ENCODE measurements at regions not wholly inside any gene's neighbourhood (a gene's known extent, or its start where the extent isn't known, plus 50 kb on each side); places are given as distances from the start of the nearest gene placed in this dataset.

DNA sequence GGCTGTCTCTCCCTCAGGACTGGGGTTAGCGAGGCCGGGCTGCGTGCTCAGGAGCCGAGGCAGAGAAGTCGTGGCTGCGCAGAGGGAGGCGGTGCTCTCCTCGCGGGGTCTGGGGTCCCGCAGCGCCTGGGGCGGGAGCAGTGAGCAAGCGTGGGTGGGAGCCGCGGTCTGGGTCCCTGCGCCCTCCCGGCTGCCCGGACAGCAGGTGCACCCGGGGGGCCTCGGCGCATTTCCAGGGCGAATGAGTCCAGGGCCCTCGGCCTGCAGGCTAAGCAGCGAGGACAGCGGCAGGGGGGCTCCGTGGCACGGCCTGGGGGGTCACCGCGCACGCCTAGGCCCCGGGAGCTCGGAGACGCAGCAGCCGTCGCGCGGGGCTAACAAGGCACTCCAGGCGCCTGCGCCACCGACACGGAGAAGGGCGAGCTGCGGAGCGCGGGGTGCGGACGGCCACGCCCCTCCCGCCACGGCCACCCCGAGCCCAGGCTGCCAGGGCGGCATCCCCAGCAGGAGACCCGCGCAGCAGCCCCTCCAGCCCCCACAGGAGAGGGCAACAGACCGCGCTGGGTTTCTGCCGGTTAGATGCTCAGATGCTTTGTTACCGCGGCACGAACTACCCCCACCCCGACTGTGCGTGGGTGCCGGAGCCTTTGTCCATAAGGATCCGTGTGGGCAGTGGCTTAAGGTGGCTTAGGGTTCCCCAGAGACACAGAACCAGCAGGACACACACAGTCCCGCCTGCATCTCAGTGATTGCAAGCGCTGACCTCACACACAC, 117.7 kb upstream of the C14orf180 start:
- Histone ChIP-seq H3K27ac (ENCODE audit: low read depth in 1 of 2, low read length in 2 of 2) (no peak overlapping the region), H3K36me3 (ENCODE audit: control insufficient read depth in 1 of 2, insufficient read depth in 2 of 2, low read length in 1 of 2) (no peaks in the 10 kb centered on the region), H3K4me1 (ENCODE audit: control insufficient read depth in 1 of 2, insufficient read depth in 2 of 2, low read length in 2 of 2) (no peaks in the 10 kb centered on the region), H3K27me3 (ENCODE audit: control insufficient read depth in 1 of 2, insufficient read depth in 2 of 2, low read length in 1 of 2) (no peaks in the 10 kb centered on the region), H3K4me3 (ENCODE audit: low read length in 2 of 2) (no peak overlapping the region), H3K9me3 (ENCODE audit: control insufficient read depth, low read length) (no peaks in the 10 kb centered on the region)
- DNase-seq, result no peak
- 1 to 2% methylated on average over 63 to 66 of the region's 66 CpGs for WGBS, 2 donors
- no peak for ATAC-seq (ENCODE audit: low FRiP score)
- intact Hi-C loops (cut with DNase I), result no loop called here

DNA sequence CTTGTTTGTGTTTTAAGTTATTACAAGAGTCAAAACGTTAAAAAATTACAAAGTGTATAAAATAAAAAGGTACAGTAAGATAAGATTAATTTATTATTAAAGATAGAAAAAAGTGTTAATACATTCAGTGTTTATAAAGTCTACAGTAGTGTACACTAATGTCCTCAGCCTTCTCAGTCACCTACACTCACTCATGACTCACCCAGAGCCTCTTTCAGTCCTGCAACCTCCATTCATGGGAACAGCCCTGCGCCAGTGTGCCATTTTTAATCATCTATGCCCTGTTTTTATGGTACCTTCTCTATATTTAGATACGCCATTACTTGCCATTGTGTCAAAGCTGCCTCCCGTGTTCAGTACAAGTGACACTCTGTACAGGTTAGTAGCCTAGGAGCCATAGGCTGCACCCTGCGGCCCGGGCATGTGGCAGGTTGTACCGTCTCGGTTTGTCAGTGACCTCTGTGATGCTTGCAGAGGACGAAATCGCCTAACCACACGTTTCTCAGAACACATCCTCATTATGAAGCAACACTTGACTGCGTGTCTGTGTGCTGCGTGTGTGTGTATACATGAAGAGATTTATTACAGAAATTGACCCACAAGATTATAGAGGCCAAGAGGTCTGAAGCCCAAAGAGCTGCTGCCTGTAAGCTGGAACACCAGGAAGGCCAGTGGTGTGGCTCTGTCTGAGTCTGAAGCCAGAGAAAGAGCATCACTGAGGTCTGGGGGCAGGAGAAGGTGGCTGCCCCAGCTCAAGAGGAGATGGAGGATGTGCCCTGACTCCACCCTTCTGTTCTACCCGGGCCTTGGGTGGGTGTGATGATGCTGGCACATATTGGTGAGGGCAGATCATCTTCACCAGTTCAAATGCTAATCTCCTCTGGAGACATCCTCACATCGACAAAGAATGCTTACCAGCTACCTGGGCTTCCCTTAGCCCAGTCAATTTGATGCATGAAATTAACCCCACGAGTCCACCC, 116.6 kb upstream of the C14orf180 start:
- 61 to 70% methylated on average over 16 of the region's 16 CpGs for WGBS, 2 donors

DNA sequence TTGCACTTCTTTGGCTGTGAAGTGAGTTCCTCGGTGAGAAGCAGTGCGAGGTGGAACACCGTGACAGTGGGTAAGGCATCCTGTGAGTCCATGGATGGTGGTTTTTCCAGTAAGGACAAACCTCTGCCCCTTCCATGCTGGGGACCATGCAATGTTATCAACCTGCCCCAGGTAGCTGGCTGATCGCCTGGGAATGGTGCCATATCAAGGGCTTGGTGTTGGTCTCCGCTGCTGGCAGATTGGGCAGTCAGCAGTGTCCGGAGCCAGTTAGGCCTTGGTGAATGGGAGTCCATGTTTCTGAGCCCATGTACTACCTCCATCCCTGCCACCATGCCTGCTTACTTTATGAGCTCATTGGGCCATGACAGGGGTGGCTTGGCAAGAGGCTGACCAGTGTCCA, 114.7 kb upstream of the C14orf180 start:
- 88 to 93% methylated on average over 6 of the region's 6 CpGs for WGBS, 2 donors
- H3K27me3 ChIP-seq (ENCODE audit: control insufficient read depth in 1 of 2, insufficient read depth in 2 of 2, low read length in 1 of 2), result no peaks in the 10 kb centered on the region

More for the DNA sequence above, 116.6 kb upstream of the C14orf180 start:
- ATAC-seq (ENCODE audit: low FRiP score), result no peak
- intact Hi-C loops (cut with DNase I), result no loop called here
- no peak for DNase-seq
- H3K4me3 ChIP-seq (ENCODE audit: low read length in 2 of 2), result no peak overlapping the region
- no peak overlapping the region for H3K27ac ChIP-seq (ENCODE audit: low read depth in 1 of 2, low read length in 2 of 2)
- no peaks in the 10 kb centered on the region for H3K4me1 ChIP-seq (ENCODE audit: control insufficient read depth in 1 of 2, insufficient read depth in 2 of 2, low read length in 2 of 2)
- H3K36me3 ChIP-seq (ENCODE audit: control insufficient read depth in 1 of 2, insufficient read depth in 2 of 2, low read length in 1 of 2), result no peaks in the 10 kb centered on the region
- H3K27me3 ChIP-seq (ENCODE audit: control insufficient read depth in 1 of 2, insufficient read depth in 2 of 2, low read length in 1 of 2), result no peaks in the 10 kb centered on the region
- no peaks in the 10 kb centered on the region for H3K9me3 ChIP-seq (ENCODE audit: control insufficient read depth, low read length)

DNA sequence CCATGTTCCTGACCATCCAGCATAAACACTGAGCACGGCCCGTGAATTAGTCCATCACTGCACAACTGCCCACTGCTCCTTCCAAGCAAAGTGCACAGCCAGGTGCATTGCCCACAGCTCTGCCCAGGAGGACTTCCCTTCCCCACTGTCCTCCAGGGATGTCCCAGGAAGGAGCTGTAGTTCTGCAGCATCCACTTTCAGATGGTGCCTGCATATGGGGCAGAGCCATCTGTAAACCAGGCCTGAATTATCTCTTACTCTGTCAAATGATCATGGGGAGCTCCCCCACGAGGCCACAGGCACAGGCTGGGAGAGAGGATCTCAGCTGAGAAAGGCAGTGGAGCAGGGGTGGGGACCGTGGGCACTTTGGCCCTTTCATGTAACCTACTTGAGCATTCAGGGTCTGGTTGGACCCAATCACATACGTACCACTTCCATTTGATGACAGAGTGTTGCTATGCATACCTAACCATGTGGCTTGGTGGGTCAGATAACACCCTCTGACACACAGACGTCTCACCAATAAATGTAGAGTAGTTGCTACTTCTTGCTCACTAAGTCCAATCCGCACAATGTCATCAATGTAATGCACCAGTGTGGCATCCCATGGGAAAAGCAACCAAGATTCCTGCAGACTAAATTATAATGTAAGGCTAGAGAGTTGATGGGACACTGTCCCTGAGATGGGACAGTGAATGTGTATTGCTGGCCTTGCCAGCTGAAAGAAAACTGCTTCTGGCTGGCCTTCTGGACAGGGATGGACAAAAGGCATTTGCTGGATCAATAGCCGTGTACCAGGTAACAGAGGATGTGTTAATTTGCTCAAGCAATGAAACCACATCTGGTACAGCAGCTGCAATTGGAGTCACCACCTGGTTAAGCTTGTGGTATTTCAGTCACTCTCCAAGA, 113.8 kb upstream of the C14orf180 start:
- DNase-seq, result no peak
- no peak overlapping the region for H3K27ac ChIP-seq (ENCODE audit: low read depth in 1 of 2, low read length in 2 of 2)
- H3K27me3 ChIP-seq (ENCODE audit: control insufficient read depth in 1 of 2, insufficient read depth in 2 of 2, low read length in 1 of 2), result no peaks in the 10 kb centered on the region
- no peaks in the 10 kb centered on the region for H3K36me3 ChIP-seq (ENCODE audit: control insufficient read depth in 1 of 2, insufficient read depth in 2 of 2, low read length in 1 of 2)
- H3K9me3 ChIP-seq (ENCODE audit: control insufficient read depth, low read length), result no peaks in the 10 kb centered on the region
- H3K4me3 ChIP-seq (ENCODE audit: low read length in 2 of 2), result no peak overlapping the region
- ATAC-seq (ENCODE audit: low FRiP score), result no peak
- intact Hi-C loops (cut with DNase I), result no loop called here
- WGBS, 2 donors, result 72 to 73% methylated on average over 8 of the region's 8 CpGs
- no peaks in the 10 kb centered on the region for H3K4me1 ChIP-seq (ENCODE audit: control insufficient read depth in 1 of 2, insufficient read depth in 2 of 2, low read length in 2 of 2)

More for the DNA sequence above, 114.7 kb upstream of the C14orf180 start:
- DNase-seq (no peak), ATAC-seq (ENCODE audit: low FRiP score) (no peak)
- Histone ChIP-seq H3K36me3 (ENCODE audit: control insufficient read depth in 1 of 2, insufficient read depth in 2 of 2, low read length in 1 of 2) (no peaks in the 10 kb centered on the region), H3K4me3 (ENCODE audit: low read length in 2 of 2) (no peak overlapping the region), H3K4me1 (ENCODE audit: control insufficient read depth in 1 of 2, insufficient read depth in 2 of 2, low read length in 2 of 2) (no peaks in the 10 kb centered on the region), H3K9me3 (ENCODE audit: control insufficient read depth, low read length) (no peaks in the 10 kb centered on the region), H3K27ac (ENCODE audit: low read depth in 1 of 2, low read length in 2 of 2) (no peak overlapping the region)
- intact Hi-C loops (cut with DNase I), result no loop called here

DNA sequence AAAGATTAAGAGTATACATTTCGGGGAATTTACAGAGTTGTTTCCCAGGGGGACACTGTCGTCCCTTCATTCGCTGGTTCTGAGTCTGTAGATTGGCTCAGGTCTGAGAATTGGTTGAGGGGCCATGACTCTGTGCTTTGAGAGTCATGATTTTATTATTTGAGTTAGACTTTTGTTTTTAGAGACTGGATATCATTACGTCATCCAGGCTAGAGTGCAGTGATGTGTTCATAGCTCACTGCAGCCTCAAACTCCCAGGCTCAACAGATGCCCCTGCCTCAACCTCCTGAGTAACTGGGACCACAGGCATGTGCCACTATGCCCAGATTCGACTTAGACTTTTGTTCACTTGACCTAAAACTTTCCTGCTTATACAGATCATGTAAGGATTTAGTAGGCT, 112.3 kb upstream of the C14orf180 start:
- intact Hi-C loops (cut with DNase I), result no loop called here
- no peak for DNase-seq
- Histone ChIP-seq H3K36me3 (ENCODE audit: control insufficient read depth in 1 of 2, insufficient read depth in 2 of 2, low read length in 1 of 2) (no peaks in the 10 kb centered on the region), H3K9me3 (ENCODE audit: control insufficient read depth, low read length) (no peaks in the 10 kb centered on the region), H3K4me1 (ENCODE audit: control insufficient read depth in 1 of 2, insufficient read depth in 2 of 2, low read length in 2 of 2) (no peaks in the 10 kb centered on the region), H3K27me3 (ENCODE audit: control insufficient read depth in 1 of 2, insufficient read depth in 2 of 2, low read length in 1 of 2) (no peaks in the 10 kb centered on the region), H3K4me3 (ENCODE audit: low read length in 2 of 2) (no peak overlapping the region), H3K27ac (ENCODE audit: low read depth in 1 of 2, low read length in 2 of 2) (no peak overlapping the region)
- 66 to 69% methylated on average over 5 of the region's 5 CpGs for WGBS, 2 donors
- no peak for ATAC-seq (ENCODE audit: low FRiP score)

DNA sequence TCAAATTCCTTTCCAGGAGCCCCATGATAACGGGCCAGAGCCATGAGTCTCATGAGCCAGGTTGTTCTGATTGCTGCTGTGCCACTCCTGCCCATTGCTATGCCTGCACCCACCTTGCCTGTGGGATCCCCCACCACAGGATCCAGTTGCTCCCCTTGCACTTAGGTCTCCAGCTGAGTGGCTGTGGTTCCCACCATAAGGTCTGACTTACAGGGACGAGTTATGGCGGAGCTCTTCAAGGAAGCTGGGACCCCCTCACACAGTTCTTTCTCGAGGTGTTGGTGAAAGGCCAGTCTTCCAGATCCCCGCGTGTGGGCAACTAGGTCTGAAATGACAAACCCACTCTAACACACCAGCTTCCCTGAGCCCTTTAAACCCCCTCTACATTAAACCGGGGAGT, 111.9 kb upstream of the C14orf180 start:
- H3K27me3 ChIP-seq (ENCODE audit: control insufficient read depth in 1 of 2, insufficient read depth in 2 of 2, low read length in 1 of 2), result no peaks in the 10 kb centered on the region
- no peak overlapping the region for H3K27ac ChIP-seq (ENCODE audit: low read depth in 1 of 2, low read length in 2 of 2)
- H3K36me3 ChIP-seq (ENCODE audit: control insufficient read depth in 1 of 2, insufficient read depth in 2 of 2, low read length in 1 of 2), result no peaks in the 10 kb centered on the region
- intact Hi-C loops (cut with DNase I), result no loop called here
- ATAC-seq (ENCODE audit: low FRiP score) (no peak), DNase-seq (no peak)
- H3K4me3 ChIP-seq (ENCODE audit: low read length in 2 of 2), result no peak overlapping the region
- no peaks in the 10 kb centered on the region for H3K9me3 ChIP-seq (ENCODE audit: control insufficient read depth, low read length)
- H3K4me1 ChIP-seq (ENCODE audit: control insufficient read depth in 1 of 2, insufficient read depth in 2 of 2, low read length in 2 of 2), result no peaks in the 10 kb centered on the region
- WGBS, 2 donors, result 84% methylated on average over 7 of the region's 7 CpGs

DNA sequence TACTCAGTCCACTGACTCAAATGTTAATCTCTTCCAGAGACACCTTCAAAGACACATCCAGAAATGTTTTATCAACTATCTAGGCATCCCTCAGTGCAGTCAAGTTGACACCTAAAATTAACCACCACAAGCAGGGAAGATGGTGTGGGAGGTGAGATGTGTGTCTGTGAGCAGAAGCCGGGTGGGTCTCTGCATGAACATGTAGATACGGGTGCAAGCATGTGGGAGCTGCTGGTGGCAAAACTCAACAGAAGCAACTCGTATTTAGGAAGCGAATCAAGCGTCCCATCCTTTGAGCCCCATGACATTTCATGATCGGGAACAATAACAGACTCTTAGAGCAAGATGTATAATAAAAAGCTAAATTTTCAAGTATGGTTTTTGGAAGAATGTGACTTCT, 110.0 kb upstream of the C14orf180 start:
- Histone ChIP-seq H3K9me3 (ENCODE audit: control insufficient read depth, low read length) (no peaks in the 10 kb centered on the region), H3K36me3 (ENCODE audit: control insufficient read depth in 1 of 2, insufficient read depth in 2 of 2, low read length in 1 of 2) (no peaks in the 10 kb centered on the region), H3K4me1 (ENCODE audit: control insufficient read depth in 1 of 2, insufficient read depth in 2 of 2, low read length in 2 of 2) (no peaks in the 10 kb centered on the region), H3K27me3 (ENCODE audit: control insufficient read depth in 1 of 2, insufficient read depth in 2 of 2, low read length in 1 of 2) (no peaks in the 10 kb centered on the region), H3K27ac (ENCODE audit: low read depth in 1 of 2, low read length in 2 of 2) (no peak overlapping the region), H3K4me3 (ENCODE audit: low read length in 2 of 2) (no peak overlapping the region)
- ATAC-seq (ENCODE audit: low FRiP score) (no peak), DNase-seq (no peak)
- intact Hi-C loops (cut with DNase I), result no loop called here
- WGBS, 2 donors, result 78 to 82% methylated on average over 6 of the region's 6 CpGs

DNA sequence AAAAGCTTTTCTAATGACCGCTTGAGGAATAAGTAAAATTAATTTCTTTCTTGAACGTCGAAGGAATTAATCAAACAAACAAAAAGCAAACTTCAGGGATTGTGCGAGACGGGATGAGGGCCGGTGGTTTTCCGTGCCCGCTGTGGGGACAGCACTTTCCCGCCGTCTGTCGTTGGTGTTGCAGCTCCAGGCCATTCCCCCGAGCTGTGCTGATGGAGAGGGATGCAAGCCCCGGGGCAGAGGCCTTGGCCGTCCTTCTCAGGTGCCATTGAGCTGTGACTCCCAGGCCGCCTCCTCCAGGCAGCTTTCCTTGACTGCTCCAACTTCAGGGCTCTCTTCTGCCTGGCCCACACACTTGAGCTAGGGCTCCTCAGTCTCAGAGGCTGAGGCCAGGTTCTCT, 109.0 kb upstream of the C14orf180 start:
- intact Hi-C loops (cut with DNase I), result no loop called here
- no peaks in the 10 kb centered on the region for H3K9me3 ChIP-seq (ENCODE audit: control insufficient read depth, low read length)
- no peak for DNase-seq
- no peaks in the 10 kb centered on the region for H3K36me3 ChIP-seq (ENCODE audit: control insufficient read depth in 1 of 2, insufficient read depth in 2 of 2, low read length in 1 of 2)
- WGBS, 2 donors, result 79 to 83% methylated on average over 15 of the region's 15 CpGs
- H3K4me1 ChIP-seq (ENCODE audit: control insufficient read depth in 1 of 2, insufficient read depth in 2 of 2, low read length in 2 of 2), result no peaks in the 10 kb centered on the region
- no peak overlapping the region for H3K27ac ChIP-seq (ENCODE audit: low read depth in 1 of 2, low read length in 2 of 2)
- no peak for ATAC-seq (ENCODE audit: low FRiP score)
- no peaks in the 10 kb centered on the region for H3K27me3 ChIP-seq (ENCODE audit: control insufficient read depth in 1 of 2, insufficient read depth in 2 of 2, low read length in 1 of 2)
- no peak overlapping the region for H3K4me3 ChIP-seq (ENCODE audit: low read length in 2 of 2)
